ENCODE measurements at regions not wholly inside any gene's neighbourhood (a gene's known extent, or its start where the extent isn't known, plus 50 kb on each side); places are given as distances from the start of the nearest gene placed in this dataset.

- Histone ChIP-seq H3K27ac (replicated peaks) (no peak overlapping the region), H3K4me3 (replicated peaks; ENCODE audit: insufficient read depth, low read length) (no peak overlapping the region), H3K27me3 (ENCODE audit: insufficient read depth, poor library complexity, severe bottlenecking) (no peaks in the 10 kb centered on the region)
- TF ChIP-seq GABPA (IDR thresholded peaks at IDR 0.05; ENCODE audit: low read depth) = no peak
- TF ChIP-seq CTCF (IDR thresholded peaks at IDR 0.05; ENCODE audit: insufficient read depth, low read length) = no peak
- TF ChIP-seq POLR2AphosphoS5 (IDR thresholded peaks at IDR 0.05; ENCODE audit: low read depth) = no peak
- no peak for TF ChIP-seq SPI1 (IDR thresholded peaks at IDR 0.05; ENCODE audit: borderline replicate concordance, low read depth)
- TF ChIP-seq REST (IDR thresholded peaks at IDR 0.05; ENCODE audit: insufficient replicate concordance, low read depth) = no peak
- no peak for DNase-seq (ENCODE audit: low read depth in 1 of 2, low spot score in 1 of 2)
These were observed 250.0 kb downstream of the PHLDA1 start for GRCh38 chr12:75781532-75782046.

GRCh38 chr12:75779891-75780496 is 251.6 kb downstream of the PHLDA1 start:
- H3K27me3 ChIP-seq (ENCODE audit: insufficient read depth, poor library complexity, severe bottlenecking) = no peaks in the 10 kb centered on the region
- no peak overlapping the region for H3K27ac ChIP-seq (replicated peaks)
- TF ChIP-seq SPI1 (IDR thresholded peaks at IDR 0.05; ENCODE audit: borderline replicate concordance, low read depth) (no peak), POLR2AphosphoS5 (IDR thresholded peaks at IDR 0.05; ENCODE audit: low read depth) (no peak), CTCF (IDR thresholded peaks at IDR 0.05; ENCODE audit: insufficient read depth, low read length) (no peak), REST (IDR thresholded peaks at IDR 0.05; ENCODE audit: insufficient replicate concordance, low read depth) (no peak), GABPA (IDR thresholded peaks at IDR 0.05; ENCODE audit: low read depth) (no peak)
- H3K4me3 ChIP-seq (replicated peaks; ENCODE audit: insufficient read depth, low read length) = no peak overlapping the region
- DNase-seq (ENCODE audit: low read depth in 1 of 2, low spot score in 1 of 2) = no peak

- Histone ChIP-seq H3K27ac (replicated peaks) (no peak overlapping the region), H3K4me3 (replicated peaks; ENCODE audit: insufficient read depth, low read length) (no peak overlapping the region), H3K27me3 (ENCODE audit: insufficient read depth, poor library complexity, severe bottlenecking) (no peaks in the 10 kb centered on the region)
- TF ChIP-seq SPI1 (IDR thresholded peaks at IDR 0.05; ENCODE audit: borderline replicate concordance, low read depth) (no peak), REST (IDR thresholded peaks at IDR 0.05; ENCODE audit: insufficient replicate concordance, low read depth) (no peak), CTCF (IDR thresholded peaks at IDR 0.05; ENCODE audit: insufficient read depth, low read length) (no peak), GABPA (IDR thresholded peaks at IDR 0.05; ENCODE audit: low read depth) (no peak), POLR2AphosphoS5 (IDR thresholded peaks at IDR 0.05; ENCODE audit: low read depth) (no peak)
- DNase-seq (ENCODE audit: low read depth in 1 of 2, low spot score in 1 of 2) = no peak
These were observed 257.1 kb downstream of the PHLDA1 start for GRCh38 chr12:75774261-75775052.
